Uterus (tissue), 3 donors: ENCODE measurements at regions not wholly inside any gene's neighbourhood (a gene's known extent, or its start where the extent isn't known, plus 50 kb on each side); places are given as distances from the start of the nearest gene placed in this dataset.

ENCODE experiments used
- DNase-seq, 2 donors: peaks; one replicate each; pipeline ENCODE4 v3.0.0-alpha.2; 2019 to 2020
- H3K27ac ChIP-seq, 2 donors: fragments of 200-600 bp; sonication (generic); 1 replicate in 1 of 2; 2 replicates in 1 of 2; pipeline ENCODE4 v1.5.1; 2016 to 2018
- H3K27me3 ChIP-seq, 2 donors: fragments of 200-600 bp; sonication (generic); one replicate each; pipeline ENCODE4 v1.5.1; 2018 to 2019; ENCODE audit warnings: control low read depth in 1 of 2
- H3K36me3 ChIP-seq, 2 donors: fragments of 200-600 bp; sonication (generic); one replicate each; pipeline ENCODE4 v1.5.1; 2019; ENCODE audit warnings: control low read depth in 1 of 2
- H3K4me1 ChIP-seq, 2 donors: fragments of 200-600 bp; sonication (generic); one replicate each; pipeline ENCODE4 v1.5.1; 2018 to 2019; ENCODE audit warnings: control low read depth in 1 of 2
- H3K4me3 ChIP-seq, 2 donors: fragments of 200-600 bp; sonication (generic); 1 replicate in 1 of 2; 2 replicates in 1 of 2; pipeline ENCODE4 v1.5.1; 2018 to 2019; ENCODE audit warnings: mild to moderate bottlenecking in 1 of 2
- H3K9me3 ChIP-seq, 2 donors: fragments of 200-600 bp; sonication (generic); one replicate each; pipeline ENCODE4 v1.5.1; 2019; ENCODE audit warnings: control low read depth in 1 of 2
- CTCF ChIP-seq, 4 experiments: fragments of 200-600 bp in 2 of 4; fragments of 450-650 bp in 2 of 4; sonication (generic) in 2 of 4; IDR thresholded peaks; one replicate each; pipeline ENCODE4 v1.5.1; 2016 to 2019; ENCODE audit warnings: antibody characterized with exemption in 4 of 4, mild to moderate bottlenecking in 2 of 4, moderate library complexity in 1 of 4
- POLR2A ChIP-seq, 2 donors: fragments of 450-650 bp; IDR thresholded peaks; one replicate each; pipeline ENCODE4 v1.6.1; 2016; ENCODE audit warnings: antibody characterized with exemption in 2 of 2, mild to moderate bottlenecking in 1 of 2, moderate library complexity in 1 of 2
- intact Hi-C: fragments of 100-400 bp; cut with DNase I; formaldehyde crosslinking; loops from one replicate; pipeline ENCODE4 v1.15.1; 2023; ENCODE audit warnings: low total_unique reads
- donor health status: DM: yes; HTN: yes; CAD: no.

- H3K27ac ChIP-seq = peak overlapping the region in 1 of 2 donors; percentile 33
- no peak for DNase-seq
- intact Hi-C loops = no loop called here
- no peak overlapping the region for H3K4me3 ChIP-seq
- H3K9me3 ChIP-seq = no peaks in the 10 kb centered on the region
- no peak for TF ChIP-seq CTCF (IDR thresholded peaks at IDR 0.05)
- no peak for TF ChIP-seq POLR2A (IDR thresholded peaks at IDR 0.05)
- H3K4me1 ChIP-seq = no peaks in the 10 kb centered on the region
- H3K36me3 ChIP-seq = no peaks in the 10 kb centered on the region
- no peaks in the 10 kb centered on the region for H3K27me3 ChIP-seq
These were observed 74.6 kb upstream of the STOX2 start for GRCh38 chr4:183830438-183830985.

DNA sequence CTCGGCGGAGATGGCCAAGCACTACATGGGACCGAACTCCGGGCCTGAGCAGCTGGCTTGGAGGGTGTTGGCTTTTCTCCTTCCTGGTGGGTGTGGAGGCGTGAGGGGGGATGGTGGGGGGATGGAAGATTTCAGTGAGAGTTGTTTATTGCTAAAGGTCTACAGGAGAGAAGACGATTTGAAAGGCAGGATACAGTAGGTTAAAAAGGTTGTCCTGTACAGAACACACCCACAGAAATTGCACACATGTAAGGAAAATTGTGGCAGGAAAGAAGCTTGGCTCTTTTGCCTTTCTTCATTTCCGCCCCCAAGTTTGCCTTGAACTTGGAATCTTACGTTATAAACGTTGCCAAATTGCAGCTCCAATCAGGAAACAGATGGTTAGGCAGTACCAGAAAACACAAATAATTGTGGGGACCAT lies 74.1 kb upstream of the STOX2 start:
- Histone ChIP-seq H3K9me3 (no peaks in the 10 kb centered on the region), H3K4me3 (no peak overlapping the region), H3K27ac (peak overlapping the region in 1 of 2 donors; percentile 33), H3K27me3 (no peaks in the 10 kb centered on the region), H3K36me3 (no peaks in the 10 kb centered on the region), H3K4me1 (no peaks in the 10 kb centered on the region)
- intact Hi-C loops = no loop called here
- TF ChIP-seq POLR2A (IDR thresholded peaks at IDR 0.05) (no peak), CTCF (IDR thresholded peaks at IDR 0.05) (no peak)
- peak in 1 of 2 donors; percentile 33 for DNase-seq

DNA sequence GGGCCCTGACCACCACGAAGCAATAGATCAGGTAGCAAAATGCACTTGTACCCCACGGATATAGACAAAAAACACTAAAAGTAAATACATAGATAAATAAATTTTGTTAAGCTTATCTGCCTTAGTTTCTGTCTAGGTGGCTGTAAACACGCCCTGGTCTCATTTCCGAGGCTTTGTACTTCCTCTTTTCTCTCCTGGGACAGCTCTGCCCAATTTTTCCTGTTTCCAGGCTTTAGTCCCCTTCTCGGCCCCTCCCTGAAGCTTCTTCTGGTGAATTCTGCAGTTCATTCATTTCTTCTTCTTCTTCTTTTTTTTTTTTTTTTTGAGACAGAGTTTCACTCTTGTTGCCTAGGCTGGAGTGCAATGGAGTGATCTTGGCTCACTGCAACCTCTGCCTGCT lies 73.4 kb upstream of the STOX2 start:
- intact Hi-C loops = no loop called here
- peak overlapping the region in 1 of 2 donors; percentile 31 for H3K27ac ChIP-seq
- no peaks in the 10 kb centered on the region for H3K27me3 ChIP-seq
- no peaks in the 10 kb centered on the region for H3K36me3 ChIP-seq
- no peak for DNase-seq
- H3K4me3 ChIP-seq = no peak overlapping the region
- H3K9me3 ChIP-seq = no peaks in the 10 kb centered on the region
- no peak for TF ChIP-seq CTCF (IDR thresholded peaks at IDR 0.05)
- TF ChIP-seq POLR2A (IDR thresholded peaks at IDR 0.05) = no peak
- no peaks in the 10 kb centered on the region for H3K4me1 ChIP-seq

GRCh38 chr4:183832776-183833450 lies 72.2 kb upstream of the STOX2 start:
- H3K27ac ChIP-seq = no peak overlapping the region
- TF ChIP-seq CTCF (IDR thresholded peaks at IDR 0.05) = no peak
- TF ChIP-seq POLR2A (IDR thresholded peaks at IDR 0.05) = no peak
- no peaks in the 10 kb centered on the region for H3K9me3 ChIP-seq
- no peaks in the 10 kb centered on the region for H3K36me3 ChIP-seq
- no peak for DNase-seq
- H3K4me3 ChIP-seq = no peak overlapping the region
- intact Hi-C loops = no loop called here
- no peaks in the 10 kb centered on the region for H3K27me3 ChIP-seq
- no peaks in the 10 kb centered on the region for H3K4me1 ChIP-seq

- Histone ChIP-seq H3K27ac (no peak overlapping the region), H3K36me3 (no peaks in the 10 kb centered on the region), H3K9me3 (no peaks in the 10 kb centered on the region), H3K4me1 (no peaks in the 10 kb centered on the region), H3K4me3 (no peak overlapping the region), H3K27me3 (no peaks in the 10 kb centered on the region)
- TF ChIP-seq POLR2A (IDR thresholded peaks at IDR 0.05) (no peak), CTCF (IDR thresholded peaks at IDR 0.05) (no peak)
- no peak for DNase-seq
- intact Hi-C loops = no loop called here
These were observed 70.9 kb upstream of the STOX2 start for GRCh38 chr4:183834252-183834651.
